Brain microvascular endothelial cell (primary cell): ENCODE measurements at regions not wholly inside any gene's neighbourhood (a gene's known extent, or its start where the extent isn't known, plus 50 kb on each side); places are given as distances from the start of the nearest gene placed in this dataset.

Experiments
- DNase-seq: peaks from one replicate; pipeline ENCODE4 v3.0.0-alpha.2; 2020
- H3K27ac ChIP-seq: fragments of 250-450 bp; sonication (Bioruptor Pico); 2 replicates; pipeline ENCODE4 v1.5.1; 2020; ENCODE audit warnings: mild to moderate bottlenecking, moderate library complexity
- H3K27me3 ChIP-seq: fragments of 250-450 bp; sonication (Bioruptor Pico); replicated peaks from 2 replicates; pipeline ENCODE4 v1.5.1; 2020; ENCODE audit warnings: mild to moderate bottlenecking
- H3K36me3 ChIP-seq: fragments of 250-450 bp; sonication (Bioruptor Pico); replicated peaks from 2 replicates; pipeline ENCODE4 v1.5.1; 2020; ENCODE audit warnings: mild to moderate bottlenecking
- H3K4me3 ChIP-seq: 2 replicates; pipeline ENCODE4 v1.5.1; 2011; ENCODE audit warnings: low read depth, mild to moderate bottlenecking, control low read depth, low read length, moderate library complexity
- in situ Hi-C: cut with HindIII; loops from 2 replicates; pipeline ENCODE4 v1.10.0; 2017; ENCODE audit warnings: low sequenced_read_pairs, low pct_ligation_motif_present
- TF ChIP-seq, protein P1 (sequence below): IDR thresholded peaks from 2 replicates; pipeline ENCODE4 v1.5.1; 2011; ENCODE audit warnings: low read depth, mild to moderate bottlenecking, moderate library complexity, low read length, control low read depth, inconsistent platforms; ENCODE audit errors: missing control alignments

DNA sequence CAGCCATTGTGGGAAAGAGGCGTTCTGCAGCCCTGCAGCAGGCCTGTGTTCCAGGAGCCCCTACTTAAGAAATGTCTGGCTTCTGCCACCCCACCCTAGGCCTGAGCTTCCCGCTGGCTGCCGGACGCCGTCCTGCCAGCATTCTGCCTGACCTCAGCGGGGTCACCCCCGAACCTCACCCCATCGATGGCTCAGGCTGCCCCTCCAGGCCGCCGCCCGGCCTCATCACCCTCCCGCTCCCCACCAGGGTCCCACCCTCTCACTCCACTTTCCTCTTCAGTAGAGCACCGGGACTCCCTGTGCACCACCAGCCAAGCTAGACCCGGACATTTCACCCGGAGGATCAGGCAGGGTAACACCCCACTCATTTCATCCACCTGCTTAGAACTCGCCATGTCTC is 73.6 kb upstream of the SALL3 start:
- Histone ChIP-seq H3K27ac (no peak overlapping the region), H3K4me3 (no peak overlapping the region), H3K36me3 (no peaks in the 10 kb centered on the region), H3K27me3 (no peaks in the 10 kb centered on the region)
- TF ChIP-seq, protein P1, sequence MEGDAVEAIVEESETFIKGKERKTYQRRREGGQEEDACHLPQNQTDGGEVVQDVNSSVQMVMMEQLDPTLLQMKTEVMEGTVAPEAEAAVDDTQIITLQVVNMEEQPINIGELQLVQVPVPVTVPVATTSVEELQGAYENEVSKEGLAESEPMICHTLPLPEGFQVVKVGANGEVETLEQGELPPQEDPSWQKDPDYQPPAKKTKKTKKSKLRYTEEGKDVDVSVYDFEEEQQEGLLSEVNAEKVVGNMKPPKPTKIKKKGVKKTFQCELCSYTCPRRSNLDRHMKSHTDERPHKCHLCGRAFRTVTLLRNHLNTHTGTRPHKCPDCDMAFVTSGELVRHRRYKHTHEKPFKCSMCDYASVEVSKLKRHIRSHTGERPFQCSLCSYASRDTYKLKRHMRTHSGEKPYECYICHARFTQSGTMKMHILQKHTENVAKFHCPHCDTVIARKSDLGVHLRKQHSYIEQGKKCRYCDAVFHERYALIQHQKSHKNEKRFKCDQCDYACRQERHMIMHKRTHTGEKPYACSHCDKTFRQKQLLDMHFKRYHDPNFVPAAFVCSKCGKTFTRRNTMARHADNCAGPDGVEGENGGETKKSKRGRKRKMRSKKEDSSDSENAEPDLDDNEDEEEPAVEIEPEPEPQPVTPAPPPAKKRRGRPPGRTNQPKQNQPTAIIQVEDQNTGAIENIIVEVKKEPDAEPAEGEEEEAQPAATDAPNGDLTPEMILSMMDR, result no peak
- DNase-seq, result no peak
- in situ Hi-C loops, result no loop called here

DNA sequence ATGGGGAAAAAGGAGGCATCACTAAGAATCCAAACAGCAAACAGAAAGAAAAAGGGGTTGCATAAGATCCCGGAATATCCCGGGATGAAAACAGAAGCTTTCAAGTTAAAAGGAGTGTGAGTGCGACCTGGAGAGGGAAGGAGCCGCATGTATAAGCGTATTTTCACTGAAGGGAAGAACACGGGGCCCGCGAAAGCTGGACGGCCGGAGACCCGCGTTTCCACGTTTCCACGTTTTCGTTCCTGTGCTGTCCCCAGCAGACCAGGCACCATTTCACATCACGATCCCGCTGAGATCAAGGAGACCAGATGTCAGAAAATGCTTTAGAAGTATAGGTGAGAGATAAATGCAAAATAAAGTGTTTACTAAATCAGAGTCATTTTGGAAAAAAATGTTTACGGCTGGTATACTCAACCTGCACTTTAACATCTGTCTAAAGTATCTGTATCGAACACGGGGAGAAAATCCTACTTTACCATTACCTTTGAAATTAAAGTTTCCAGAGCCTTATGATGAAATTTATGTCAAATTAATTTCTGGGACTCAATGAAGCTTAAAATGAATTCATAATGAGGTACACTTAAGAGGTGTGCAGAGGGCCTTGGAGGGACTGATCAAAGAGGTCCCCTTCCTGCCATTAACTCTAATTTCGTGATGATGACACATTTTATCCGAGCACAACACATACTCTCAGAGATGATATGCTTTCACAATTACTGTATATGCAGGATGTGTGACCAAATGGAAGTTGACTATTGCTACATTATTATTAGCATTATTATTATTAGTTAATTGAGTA is 71.0 kb upstream of the SALL3 start:
- in situ Hi-C loops, result no loop called here
- TF ChIP-seq, protein P1, result no peak
- DNase-seq, result no peak
- no peak overlapping the region for H3K27ac ChIP-seq
- H3K4me3 ChIP-seq, result no peak overlapping the region
- H3K36me3 ChIP-seq, result no peaks in the 10 kb centered on the region
- H3K27me3 ChIP-seq, result no peaks in the 10 kb centered on the region

DNA sequence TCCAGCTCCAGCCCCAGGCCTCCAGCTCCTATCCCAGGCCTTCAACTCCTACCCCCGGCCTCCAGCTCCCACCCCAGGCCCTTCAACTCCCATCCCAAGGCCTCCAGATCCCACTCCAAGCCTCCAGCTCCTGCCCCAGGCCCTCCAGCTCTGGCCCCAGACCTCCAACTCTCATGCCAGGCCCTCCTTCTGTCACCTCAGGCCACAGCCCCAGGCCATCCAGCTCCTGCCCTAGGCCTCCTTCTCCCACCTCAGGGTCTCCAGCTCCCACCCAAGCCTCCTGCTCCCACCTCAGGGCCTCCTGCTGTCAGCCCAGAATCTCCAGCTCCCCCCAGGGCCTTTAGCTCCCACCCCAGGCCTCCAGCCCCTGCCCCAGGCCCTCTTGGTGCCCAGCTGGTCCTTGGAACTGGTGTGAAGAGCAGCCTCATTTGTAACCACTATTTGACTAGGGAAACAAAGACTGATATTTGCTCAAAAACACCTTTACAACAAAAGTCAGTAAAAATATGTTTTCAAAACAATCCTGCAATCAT is 67.8 kb upstream of the SALL3 start:
- Histone ChIP-seq H3K36me3 (no peaks in the 10 kb centered on the region), H3K27me3 (no peaks in the 10 kb centered on the region), H3K27ac (no peak overlapping the region), H3K4me3 (no peak overlapping the region)
- TF ChIP-seq, protein P1, result no peak
- in situ Hi-C loops, result no loop called here
- no peak for DNase-seq

DNA sequence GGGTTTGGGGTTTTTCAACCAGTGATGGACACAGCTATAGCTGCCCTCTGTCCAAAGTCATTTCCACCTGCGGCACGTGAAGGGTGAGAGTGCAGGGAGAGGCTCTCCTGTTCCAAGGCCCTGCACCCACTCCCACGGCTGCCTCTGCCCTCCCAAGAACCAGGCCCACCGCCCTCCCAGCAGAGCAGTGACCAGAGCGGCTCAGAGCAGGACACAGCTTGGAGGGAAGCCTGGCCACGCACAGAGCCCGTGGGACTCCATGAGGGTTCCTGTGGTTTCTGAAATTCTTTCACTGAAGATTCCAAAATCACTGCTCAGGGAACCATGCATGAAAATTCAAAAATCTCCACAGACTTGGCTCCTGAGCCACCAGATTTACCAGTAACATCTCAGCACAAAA is 67.3 kb upstream of the SALL3 start:
- H3K36me3 ChIP-seq, result no peaks in the 10 kb centered on the region
- no peak for DNase-seq
- no peak overlapping the region for H3K27ac ChIP-seq
- no peaks in the 10 kb centered on the region for H3K27me3 ChIP-seq
- TF ChIP-seq, protein P1, result no peak
- no peak overlapping the region for H3K4me3 ChIP-seq
- in situ Hi-C loops, result no loop called here

DNA sequence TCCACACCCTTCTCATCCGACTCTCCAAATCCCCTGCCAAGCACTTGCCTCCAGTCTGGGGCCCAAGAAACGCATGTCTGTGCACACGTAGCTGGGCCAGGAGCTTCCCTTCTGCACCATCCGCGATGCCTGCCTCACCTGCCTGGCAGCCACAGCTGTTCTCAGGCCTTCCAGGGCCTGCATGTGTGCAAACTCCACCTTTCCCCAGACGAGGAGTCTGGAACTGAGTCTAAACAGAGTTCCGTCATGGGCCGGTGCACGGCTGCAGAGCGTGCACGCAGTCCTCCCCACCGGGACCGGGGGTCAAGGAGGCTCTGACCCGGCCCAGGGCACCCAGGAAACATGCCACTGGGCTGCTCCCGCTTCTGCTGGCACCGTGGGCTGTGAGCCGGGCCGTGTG is 66.8 kb upstream of the SALL3 start:
- H3K36me3 ChIP-seq, result no peaks in the 10 kb centered on the region
- TF ChIP-seq, protein P1, result no peak
- no peak for DNase-seq
- in situ Hi-C loops, result no loop called here
- H3K4me3 ChIP-seq, result no peak overlapping the region
- H3K27me3 ChIP-seq, result no peaks in the 10 kb centered on the region
- H3K27ac ChIP-seq, result no peak overlapping the region
